ENCODE measurements at regions not wholly inside any gene's neighbourhood (a gene's known extent, or its start where the extent isn't known, plus 50 kb on each side); places are given as distances from the start of the nearest gene placed in this dataset.

DNA sequence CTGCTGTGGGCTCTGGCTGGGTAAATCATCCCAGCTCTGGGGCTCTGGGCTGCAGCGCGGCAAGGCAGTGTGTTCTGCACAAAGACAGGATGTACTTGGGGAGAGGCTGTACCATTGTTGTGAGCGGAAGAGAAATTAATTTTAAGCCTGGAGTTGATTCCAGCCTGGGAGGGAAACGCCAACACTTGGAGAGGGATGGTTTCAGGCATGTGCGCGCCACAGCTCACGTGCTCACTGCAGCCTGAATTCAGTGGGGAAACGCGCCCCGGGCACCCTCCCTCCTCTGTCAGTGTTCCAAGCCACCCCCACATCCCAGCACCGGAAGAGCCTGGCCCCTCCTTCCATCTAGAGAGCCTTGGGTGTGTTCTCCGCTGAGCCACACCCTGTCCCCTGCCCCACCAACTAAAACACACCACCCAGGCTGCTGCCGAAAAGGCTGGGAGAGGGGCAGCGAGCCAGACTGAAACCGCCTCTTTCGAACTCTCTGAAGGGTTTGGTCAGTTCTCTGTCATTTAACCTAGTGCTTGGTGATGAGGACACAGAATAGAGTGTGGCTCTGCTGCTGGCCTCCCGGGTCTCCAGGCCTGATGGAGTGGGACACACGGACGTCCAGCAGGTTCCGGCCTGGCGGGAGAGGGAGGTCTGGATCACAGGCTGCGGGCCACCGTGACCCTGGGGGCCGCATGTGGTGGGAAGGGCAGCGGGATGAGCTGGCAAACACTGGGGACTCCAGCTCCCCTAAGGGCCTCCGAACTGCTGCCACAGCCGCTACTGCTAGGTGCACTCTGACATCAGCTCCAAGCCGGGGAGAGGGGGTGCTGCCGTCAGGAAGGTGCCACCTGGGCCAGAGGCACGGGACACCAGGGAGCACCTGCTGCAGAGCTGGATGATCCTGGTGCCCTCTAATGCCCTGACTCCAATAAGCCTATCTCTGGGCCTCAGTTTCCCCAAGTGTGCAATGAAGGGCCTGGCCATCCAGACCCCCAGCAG is 230.8 kb downstream of the CTTN start:
- Histone ChIP-seq H3K9me3 (no peaks in the 10 kb centered on the region), H3K36me3 (no peaks in the 10 kb centered on the region), H3K4me1 (peaks cover 0 to 15% (median 0%) of the 10 kb centered on the region in 4 donors), H3K27ac (peak overlapping the region in 1 of 4 donors; percentile 41), H3K4me3 (no peak overlapping the region), H3K27me3 (no peaks in the 10 kb centered on the region)
- TF ChIP-seq POLR2A (IDR thresholded peaks at IDR 0.05) = no peak
- peak in 1 of 2 donors; percentile 5 for TF ChIP-seq EP300 (IDR thresholded peaks at IDR 0.05)
- WGBS, 2 donors = 29 to 38% methylated on average over 23 to 27 of the region's 30 CpGs
- DNase-seq (ENCODE audit: low spot score in 2 of 2) = peak; percentile 26

DNA sequence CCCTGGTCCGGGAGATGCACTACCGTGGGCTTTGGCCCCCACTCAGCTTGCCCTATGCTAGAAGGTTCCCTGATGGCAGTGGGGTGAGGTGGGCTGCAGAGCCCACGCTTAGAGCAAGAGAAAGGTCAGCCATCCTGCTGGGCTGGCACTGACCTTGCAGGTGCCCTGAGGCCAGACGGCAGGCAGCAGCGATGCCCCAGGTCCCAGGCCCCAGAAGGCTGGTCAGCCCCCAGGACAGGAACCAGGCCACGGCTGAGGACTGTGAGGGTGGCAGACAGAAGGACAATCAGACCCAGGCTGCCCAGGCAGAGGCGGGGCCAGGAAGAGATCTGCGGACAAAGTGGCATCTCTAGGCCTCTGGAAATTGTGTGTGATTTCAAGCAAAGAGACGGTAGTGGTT is 231.7 kb downstream of the CTTN start:
- Histone ChIP-seq H3K36me3 (no peaks in the 10 kb centered on the region), H3K9me3 (no peaks in the 10 kb centered on the region), H3K27me3 (no peaks in the 10 kb centered on the region), H3K4me3 (no peak overlapping the region), H3K4me1 (peaks cover 0 to 15% (median 0%) of the 10 kb centered on the region in 4 donors), H3K27ac (no peak overlapping the region)
- 97 to 98% methylated on average over 8 to 9 of the region's 9 CpGs for WGBS, 2 donors
- DNase-seq (ENCODE audit: low spot score in 2 of 2) = no peak
- TF ChIP-seq EP300 (IDR thresholded peaks at IDR 0.05) (no peak), POLR2A (IDR thresholded peaks at IDR 0.05) (no peak)
- TF ChIP-seq, protein P1, sequence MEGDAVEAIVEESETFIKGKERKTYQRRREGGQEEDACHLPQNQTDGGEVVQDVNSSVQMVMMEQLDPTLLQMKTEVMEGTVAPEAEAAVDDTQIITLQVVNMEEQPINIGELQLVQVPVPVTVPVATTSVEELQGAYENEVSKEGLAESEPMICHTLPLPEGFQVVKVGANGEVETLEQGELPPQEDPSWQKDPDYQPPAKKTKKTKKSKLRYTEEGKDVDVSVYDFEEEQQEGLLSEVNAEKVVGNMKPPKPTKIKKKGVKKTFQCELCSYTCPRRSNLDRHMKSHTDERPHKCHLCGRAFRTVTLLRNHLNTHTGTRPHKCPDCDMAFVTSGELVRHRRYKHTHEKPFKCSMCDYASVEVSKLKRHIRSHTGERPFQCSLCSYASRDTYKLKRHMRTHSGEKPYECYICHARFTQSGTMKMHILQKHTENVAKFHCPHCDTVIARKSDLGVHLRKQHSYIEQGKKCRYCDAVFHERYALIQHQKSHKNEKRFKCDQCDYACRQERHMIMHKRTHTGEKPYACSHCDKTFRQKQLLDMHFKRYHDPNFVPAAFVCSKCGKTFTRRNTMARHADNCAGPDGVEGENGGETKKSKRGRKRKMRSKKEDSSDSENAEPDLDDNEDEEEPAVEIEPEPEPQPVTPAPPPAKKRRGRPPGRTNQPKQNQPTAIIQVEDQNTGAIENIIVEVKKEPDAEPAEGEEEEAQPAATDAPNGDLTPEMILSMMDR (IDR thresholded peaks at IDR 0.05) = no peak

DNA sequence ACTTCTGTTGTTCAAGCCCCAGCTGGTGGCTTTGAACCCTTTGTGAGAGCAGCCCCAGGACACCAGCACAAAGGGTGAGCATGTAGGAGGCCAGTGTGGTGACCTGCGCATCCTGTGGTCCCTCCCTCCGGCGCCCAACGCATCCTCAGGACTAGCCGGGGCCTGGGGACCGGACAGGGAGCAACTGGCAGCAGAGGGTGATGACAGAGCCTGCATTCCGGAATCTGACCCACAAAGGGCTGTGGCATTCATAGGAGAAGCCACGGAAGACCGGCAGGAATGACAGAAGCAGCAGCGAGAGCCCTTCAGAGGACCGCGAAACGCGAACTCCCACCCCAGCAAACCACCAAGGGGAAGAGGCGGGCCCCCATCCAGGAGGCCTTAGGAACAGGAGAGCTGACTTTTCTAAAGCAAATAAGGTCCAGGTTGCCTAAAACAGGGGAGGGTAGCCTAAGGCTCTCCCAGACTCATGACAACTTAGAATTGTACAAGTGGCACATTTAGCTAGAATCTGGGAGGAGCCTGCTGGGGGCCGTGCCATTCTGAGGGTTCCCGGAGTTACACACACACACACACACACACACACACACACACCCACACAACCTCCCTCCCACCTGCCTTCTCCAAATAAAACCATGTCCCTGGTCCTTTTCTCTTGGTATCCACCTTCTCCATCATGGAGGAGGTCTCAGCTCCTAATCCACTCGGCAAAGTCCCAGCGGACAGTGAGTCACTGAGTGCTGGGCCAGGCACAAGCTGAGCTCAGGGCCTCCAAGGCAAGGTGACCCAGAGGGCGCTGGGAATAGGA is 232.7 kb downstream of the CTTN start:
- Histone ChIP-seq H3K4me1 (peaks cover 0 to 15% (median 0%) of the 10 kb centered on the region in 4 donors), H3K4me3 (no peak overlapping the region), H3K27me3 (no peaks in the 10 kb centered on the region), H3K36me3 (no peaks in the 10 kb centered on the region), H3K27ac (no peak overlapping the region), H3K9me3 (no peaks in the 10 kb centered on the region)
- WGBS, 2 donors = 80 to 83% methylated on average over 20 of the region's 20 CpGs
- DNase-seq (ENCODE audit: low spot score in 2 of 2) = no peak
- TF ChIP-seq POLR2A (IDR thresholded peaks at IDR 0.05) (no peak), EP300 (IDR thresholded peaks at IDR 0.05) (no peak)
- TF ChIP-seq, protein P1 (IDR thresholded peaks at IDR 0.05) = no peak

DNA sequence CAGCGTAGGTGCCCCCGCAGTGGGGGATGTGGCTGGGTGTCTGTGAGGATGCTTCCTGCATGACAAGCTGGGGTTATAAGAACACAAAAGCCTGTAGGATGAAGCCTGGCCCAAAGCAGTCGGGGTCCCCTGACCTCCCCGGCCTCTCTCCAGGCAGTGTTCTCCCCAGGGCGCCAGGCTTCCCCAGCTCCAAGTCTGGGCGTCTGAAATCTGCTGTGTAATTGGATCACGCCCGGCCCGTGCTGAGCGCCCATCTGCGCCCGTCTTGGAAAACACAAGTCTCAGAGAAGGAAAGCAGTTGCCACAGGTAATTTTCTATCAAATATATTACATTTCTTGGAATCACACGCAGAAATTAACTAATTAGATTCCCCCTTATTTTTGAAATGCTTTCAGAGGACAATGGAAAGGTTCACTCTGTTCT is 233.3 kb downstream of the CTTN start:
- no peak for DNase-seq (ENCODE audit: low spot score in 2 of 2)
- Histone ChIP-seq H3K27ac (no peak overlapping the region), H3K4me3 (no peak overlapping the region), H3K36me3 (no peaks in the 10 kb centered on the region), H3K9me3 (no peaks in the 10 kb centered on the region), H3K27me3 (no peaks in the 10 kb centered on the region), H3K4me1 (peaks cover 0 to 15% (median 0%) of the 10 kb centered on the region in 4 donors)
- WGBS, 2 donors = 66 to 72% methylated on average over 13 of the region's 13 CpGs
- TF ChIP-seq, protein P1 (IDR thresholded peaks at IDR 0.05) = no peak
- no peak for TF ChIP-seq EP300 (IDR thresholded peaks at IDR 0.05)
- no peak for TF ChIP-seq POLR2A (IDR thresholded peaks at IDR 0.05)

DNA sequence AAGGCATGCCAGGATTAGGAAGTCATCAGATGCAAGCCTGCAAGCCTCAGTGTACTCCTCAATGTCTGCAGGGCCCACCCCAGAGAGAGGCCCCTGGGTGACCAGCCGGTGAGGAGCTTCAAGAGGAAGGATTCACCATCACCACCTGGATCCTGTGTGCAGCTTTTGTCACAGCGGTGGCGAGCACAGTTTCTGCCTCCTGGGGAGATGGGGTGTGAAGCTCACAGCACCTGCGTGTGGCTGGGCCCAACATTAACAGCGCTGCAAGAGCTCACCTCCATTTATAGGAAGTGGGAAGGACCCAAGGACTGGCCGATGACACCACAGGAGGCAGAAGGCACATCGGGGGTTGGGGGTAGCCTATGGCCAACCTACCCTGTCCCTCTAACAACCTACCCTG is 235.3 kb downstream of the CTTN start:
- WGBS, 2 donors = 88% methylated on average over 7 of the region's 7 CpGs
- Histone ChIP-seq H3K36me3 (no peaks in the 10 kb centered on the region), H3K9me3 (no peaks in the 10 kb centered on the region), H3K4me1 (peaks cover 0 to 13% (median 0%) of the 10 kb centered on the region in 4 donors), H3K27me3 (no peaks in the 10 kb centered on the region), H3K4me3 (no peak overlapping the region), H3K27ac (no peak overlapping the region)
- no peak for DNase-seq (ENCODE audit: low spot score in 2 of 2)
- no peak for TF ChIP-seq POLR2A (IDR thresholded peaks at IDR 0.05)
- TF ChIP-seq, protein P1 (IDR thresholded peaks at IDR 0.05) = no peak
- TF ChIP-seq EP300 (IDR thresholded peaks at IDR 0.05) = no peak
